ENCODE measurements at regions not wholly inside any gene's neighbourhood (a gene's known extent, or its start where the extent isn't known, plus 50 kb on each side); places are given as distances from the start of the nearest gene placed in this dataset.

DNA sequence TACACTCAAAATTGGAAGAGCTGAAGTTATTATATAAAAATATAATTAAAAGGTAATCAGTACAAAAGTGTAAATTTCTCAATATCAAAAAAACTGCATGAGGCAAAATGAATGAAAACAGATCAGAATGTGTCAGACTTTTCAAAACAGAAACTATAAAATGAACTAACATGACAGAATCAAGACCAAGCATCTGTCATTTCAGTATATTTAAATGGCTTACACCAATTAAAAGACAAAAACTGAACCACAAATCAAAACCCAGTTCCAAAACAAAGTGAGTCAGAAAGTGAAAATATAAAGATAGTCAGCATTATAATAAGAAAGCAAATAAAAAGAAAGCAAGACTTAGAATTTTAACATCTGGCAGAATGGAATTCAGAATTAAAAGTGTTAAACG, 289.7 kb downstream of the UBE3D start:
- TF ChIP-seq, protein P1, sequence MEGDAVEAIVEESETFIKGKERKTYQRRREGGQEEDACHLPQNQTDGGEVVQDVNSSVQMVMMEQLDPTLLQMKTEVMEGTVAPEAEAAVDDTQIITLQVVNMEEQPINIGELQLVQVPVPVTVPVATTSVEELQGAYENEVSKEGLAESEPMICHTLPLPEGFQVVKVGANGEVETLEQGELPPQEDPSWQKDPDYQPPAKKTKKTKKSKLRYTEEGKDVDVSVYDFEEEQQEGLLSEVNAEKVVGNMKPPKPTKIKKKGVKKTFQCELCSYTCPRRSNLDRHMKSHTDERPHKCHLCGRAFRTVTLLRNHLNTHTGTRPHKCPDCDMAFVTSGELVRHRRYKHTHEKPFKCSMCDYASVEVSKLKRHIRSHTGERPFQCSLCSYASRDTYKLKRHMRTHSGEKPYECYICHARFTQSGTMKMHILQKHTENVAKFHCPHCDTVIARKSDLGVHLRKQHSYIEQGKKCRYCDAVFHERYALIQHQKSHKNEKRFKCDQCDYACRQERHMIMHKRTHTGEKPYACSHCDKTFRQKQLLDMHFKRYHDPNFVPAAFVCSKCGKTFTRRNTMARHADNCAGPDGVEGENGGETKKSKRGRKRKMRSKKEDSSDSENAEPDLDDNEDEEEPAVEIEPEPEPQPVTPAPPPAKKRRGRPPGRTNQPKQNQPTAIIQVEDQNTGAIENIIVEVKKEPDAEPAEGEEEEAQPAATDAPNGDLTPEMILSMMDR (IDR thresholded peaks at IDR 0.05) = no peak
- TF ChIP-seq POLR2A (IDR thresholded peaks at IDR 0.05) (no peak), POLR2AphosphoS5 (IDR thresholded peaks at IDR 0.05) (no peak)

All from breast epithelium (tissue), 3 donors.